OCI-LY7 (cell line): ENCODE measurements at regions not wholly inside any gene's neighbourhood (a gene's known extent, or its start where the extent isn't known, plus 50 kb on each side); places are given as distances from the start of the nearest gene placed in this dataset.

Source experiments
- EZH2phosphoT487 ChIP-seq: fragments of 200-600 bp; sonication (generic); IDR thresholded peaks from 2 replicates; pipeline ENCODE4 v1.6.1; 2018; ENCODE audit warnings: low read depth, borderline replicate concordance, mild to moderate bottlenecking, mixed run types, antibody characterized with exemption, low read length, moderate library complexity, mixed read lengths
- TF ChIP-seq, protein P1 (sequence below): fragments of 200-600 bp; sonication (generic); conservative IDR thresholded peaks from 2 replicates; pipeline ENCODE4 v1.5.1; 2014; ENCODE audit warnings: mild to moderate bottlenecking, antibody characterized with exemption, low read length, moderate library complexity, mixed read lengths

DNA sequence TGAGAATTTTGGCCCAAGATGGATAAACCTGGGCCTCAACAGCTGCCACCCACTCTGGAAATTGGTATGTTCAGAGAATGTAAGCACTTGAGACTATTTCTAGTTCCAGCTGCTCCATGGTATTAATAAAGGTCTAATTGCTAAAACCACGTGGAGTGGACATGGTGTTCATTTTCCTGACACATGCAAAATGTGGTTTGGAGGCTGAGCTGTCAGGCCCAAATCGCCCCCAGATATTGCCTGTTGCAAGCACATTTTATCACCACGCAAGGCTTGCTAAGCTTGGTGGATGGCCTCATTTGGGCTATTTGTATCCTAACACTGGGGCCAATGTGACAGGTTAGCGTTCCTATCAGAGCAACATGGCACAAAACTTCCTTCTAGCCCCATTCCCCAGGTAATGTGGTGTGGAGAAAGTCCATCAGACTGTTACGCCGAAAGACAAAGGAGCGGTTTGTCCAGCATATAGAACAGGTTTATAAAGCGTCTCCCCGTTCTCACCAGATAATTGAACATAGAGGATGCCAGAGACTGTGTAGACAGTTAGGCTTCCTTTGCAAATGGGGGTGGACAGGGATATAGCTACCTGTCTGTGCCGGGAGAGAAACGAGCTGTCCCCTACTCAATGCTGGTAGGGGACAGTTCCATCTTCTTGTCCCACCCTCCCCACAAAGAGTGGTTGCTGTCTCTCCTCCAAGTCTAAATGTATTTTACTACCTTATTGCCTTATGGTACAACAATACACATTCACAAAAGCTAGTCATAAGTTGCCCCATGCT, 78.0 kb upstream of the ANKRD1 start:
- TF ChIP-seq, protein P1, sequence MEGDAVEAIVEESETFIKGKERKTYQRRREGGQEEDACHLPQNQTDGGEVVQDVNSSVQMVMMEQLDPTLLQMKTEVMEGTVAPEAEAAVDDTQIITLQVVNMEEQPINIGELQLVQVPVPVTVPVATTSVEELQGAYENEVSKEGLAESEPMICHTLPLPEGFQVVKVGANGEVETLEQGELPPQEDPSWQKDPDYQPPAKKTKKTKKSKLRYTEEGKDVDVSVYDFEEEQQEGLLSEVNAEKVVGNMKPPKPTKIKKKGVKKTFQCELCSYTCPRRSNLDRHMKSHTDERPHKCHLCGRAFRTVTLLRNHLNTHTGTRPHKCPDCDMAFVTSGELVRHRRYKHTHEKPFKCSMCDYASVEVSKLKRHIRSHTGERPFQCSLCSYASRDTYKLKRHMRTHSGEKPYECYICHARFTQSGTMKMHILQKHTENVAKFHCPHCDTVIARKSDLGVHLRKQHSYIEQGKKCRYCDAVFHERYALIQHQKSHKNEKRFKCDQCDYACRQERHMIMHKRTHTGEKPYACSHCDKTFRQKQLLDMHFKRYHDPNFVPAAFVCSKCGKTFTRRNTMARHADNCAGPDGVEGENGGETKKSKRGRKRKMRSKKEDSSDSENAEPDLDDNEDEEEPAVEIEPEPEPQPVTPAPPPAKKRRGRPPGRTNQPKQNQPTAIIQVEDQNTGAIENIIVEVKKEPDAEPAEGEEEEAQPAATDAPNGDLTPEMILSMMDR = no peak
- no peak for TF ChIP-seq EZH2phosphoT487
